ENCODE measurements at regions not wholly inside any gene's neighbourhood (a gene's known extent, or its start where the extent isn't known, plus 50 kb on each side); places are given as distances from the start of the nearest gene placed in this dataset.

- no peak for TF ChIP-seq CTCF (IDR thresholded peaks at IDR 0.05)
- no peak for TF ChIP-seq POLR2A (IDR thresholded peaks at IDR 0.05)
These were observed 200.6 kb downstream of the CHIC2 start for GRCh38 chr4:53863736-53864365.

All from tibial nerve (tissue), 3 donors.